NCI-H1105 (cell line): ENCODE measurements at regions not wholly inside any gene's neighbourhood (a gene's known extent, or its start where the extent isn't known, plus 50 kb on each side); places are given as distances from the start of the nearest gene placed in this dataset.

Experiments used
- DNase-seq: peaks from one replicate; lab custom pipeline; 2025; lab: John Stamatoyannopoulos, UW

- DNase-seq, result no peak
Observed at GRCh38 chr2:23077596-23077995, 307.4 kb upstream of the KLHL29 start.

- no peak for DNase-seq
Observed at GRCh38 chr2:23078784-23079434, 306.1 kb upstream of the KLHL29 start.

GRCh38 chr2:23083966-23084365 is 301.0 kb upstream of the KLHL29 start:
- DNase-seq, result no peak

GRCh38 chr2:23091019-23091418 is 294.0 kb upstream of the KLHL29 start:
- DNase-seq, result no peak

GRCh38 chr2:23091900-23092299 is 293.1 kb upstream of the KLHL29 start:
- no peak for DNase-seq

- DNase-seq, result no peak
Observed at GRCh38 chr2:23092831-23093230, 292.1 kb upstream of the KLHL29 start.

GRCh38 chr2:23093513-23093912 is 291.5 kb upstream of the KLHL29 start:
- DNase-seq, result no peak

GRCh38 chr2:23096906-23097602 is 287.9 kb upstream of the KLHL29 start:
- DNase-seq, result no peak

- peak; percentile 19 for DNase-seq
Observed at GRCh38 chr2:23100406-23100805, 284.6 kb upstream of the KLHL29 start.

- DNase-seq, result no peak
Observed at GRCh38 chr2:23106242-23106785, 278.7 kb upstream of the KLHL29 start.

GRCh38 chr2:23107327-23107941 is 277.5 kb upstream of the KLHL29 start:
- DNase-seq, result peak; percentile 36

- no peak for DNase-seq
Observed at GRCh38 chr2:23111263-23111662, 273.7 kb upstream of the KLHL29 start.

GRCh38 chr2:23112517-23112916 is 272.5 kb upstream of the KLHL29 start:
- DNase-seq, result no peak

- DNase-seq, result no peak
Observed at GRCh38 chr2:23114299-23114698, 270.7 kb upstream of the KLHL29 start.

GRCh38 chr2:23118313-23118712 is 266.7 kb upstream of the KLHL29 start:
- DNase-seq, result no peak

- DNase-seq, result no peak
Observed at GRCh38 chr2:23118894-23119293, 266.1 kb upstream of the KLHL29 start.

GRCh38 chr2:23120161-23120560 is 264.8 kb upstream of the KLHL29 start:
- no peak for DNase-seq

GRCh38 chr2:23121968-23122648 is 262.9 kb upstream of the KLHL29 start:
- DNase-seq, result no peak

GRCh38 chr2:23122681-23123215 is 262.2 kb upstream of the KLHL29 start:
- DNase-seq, result no peak

- DNase-seq, result no peak
Observed at GRCh38 chr2:23123686-23124085, 261.3 kb upstream of the KLHL29 start.

GRCh38 chr2:23124214-23124750 is 260.7 kb upstream of the KLHL29 start:
- DNase-seq, result no peak

GRCh38 chr2:23127465-23127864 is 257.5 kb upstream of the KLHL29 start:
- no peak for DNase-seq
